Prostate gland (tissue), 2 donors: ENCODE measurements at regions not wholly inside any gene's neighbourhood (a gene's known extent, or its start where the extent isn't known, plus 50 kb on each side); places are given as distances from the start of the nearest gene placed in this dataset.

Experiments used
- DNase-seq: peaks from one replicate; pipeline ENCODE4 v3.0.0-alpha.2; 2019; ENCODE audit warnings: low spot score
- H3K27ac ChIP-seq, 2 donors: fragments of 200-600 bp; sonication (generic); 2 replicates each; pipeline ENCODE4 v1.5.1; 2017 to 2019
- H3K27me3 ChIP-seq: fragments of 200-600 bp; sonication (generic); replicated peaks from 2 replicates; pipeline ENCODE4 v1.5.1; 2019; ENCODE audit not compliant: insufficient read depth
- H3K36me3 ChIP-seq, 2 donors: fragments of 200-600 bp; sonication (generic); 1 replicate in 1 of 2; 2 replicates in 1 of 2; pipeline versions ENCODE4 v1.5.1 to v1.8.1; 2017 to 2019
- H3K4me1 ChIP-seq: fragments of 200-600 bp; sonication (generic); replicated peaks from 2 replicates; pipeline ENCODE4 v1.5.1; 2019
- H3K4me3 ChIP-seq, 2 donors: fragments of 200-600 bp; sonication (generic); 2 replicates each; pipeline ENCODE4 v1.5.1; 2017 to 2019
- H3K9me3 ChIP-seq: fragments of 200-600 bp; sonication (generic); 2 replicates; pipeline ENCODE4 v1.5.1; 2017
- POLR2A ChIP-seq: fragments of 450-650 bp; IDR thresholded peaks from one replicate; pipeline ENCODE4 v1.6.1; 2016; ENCODE audit warnings: antibody characterized with exemption, mild to moderate bottlenecking
- POLR2AphosphoS5 ChIP-seq: sonication (generic); formaldehyde crosslinking; IDR thresholded peaks from one replicate; pipeline ENCODE4 v1.6.1; 2017; ENCODE audit warnings: antibody characterized with exemption
- WGBS: methylation state at CpG from one replicate; pipeline ENCODE4 v1.1.5; 2018; 5-methylcytosine and 5-hydroxymethylcytosine counted together
- intact Hi-C: fragments of 100-400 bp; cut with DNase I; formaldehyde crosslinking; loops from one replicate; pipeline ENCODE4 v1.14.2; 2022
- TF ChIP-seq, protein P1 (sequence below), 4 experiments: fragments of 200-600 bp in 2 of 4; fragments of 450-650 bp in 2 of 4; sonication (generic) in 2 of 4; IDR thresholded peaks; 1 replicate in 3 of 4; 2 replicates in 1 of 4; pipeline ENCODE4 v1.5.1; 2016 to 2019; ENCODE audit warnings: antibody characterized with exemption in 4 of 4, mild to moderate bottlenecking in 2 of 4, moderate library complexity in 2 of 4

- Histone ChIP-seq H3K36me3 (no peaks in the 10 kb centered on the region), H3K27ac (no peak overlapping the region), H3K4me1 (no peaks in the 10 kb centered on the region), H3K27me3 (no peaks in the 10 kb centered on the region), H3K4me3 (no peak overlapping the region), H3K9me3 (no peaks in the 10 kb centered on the region)
- TF ChIP-seq, protein P1, sequence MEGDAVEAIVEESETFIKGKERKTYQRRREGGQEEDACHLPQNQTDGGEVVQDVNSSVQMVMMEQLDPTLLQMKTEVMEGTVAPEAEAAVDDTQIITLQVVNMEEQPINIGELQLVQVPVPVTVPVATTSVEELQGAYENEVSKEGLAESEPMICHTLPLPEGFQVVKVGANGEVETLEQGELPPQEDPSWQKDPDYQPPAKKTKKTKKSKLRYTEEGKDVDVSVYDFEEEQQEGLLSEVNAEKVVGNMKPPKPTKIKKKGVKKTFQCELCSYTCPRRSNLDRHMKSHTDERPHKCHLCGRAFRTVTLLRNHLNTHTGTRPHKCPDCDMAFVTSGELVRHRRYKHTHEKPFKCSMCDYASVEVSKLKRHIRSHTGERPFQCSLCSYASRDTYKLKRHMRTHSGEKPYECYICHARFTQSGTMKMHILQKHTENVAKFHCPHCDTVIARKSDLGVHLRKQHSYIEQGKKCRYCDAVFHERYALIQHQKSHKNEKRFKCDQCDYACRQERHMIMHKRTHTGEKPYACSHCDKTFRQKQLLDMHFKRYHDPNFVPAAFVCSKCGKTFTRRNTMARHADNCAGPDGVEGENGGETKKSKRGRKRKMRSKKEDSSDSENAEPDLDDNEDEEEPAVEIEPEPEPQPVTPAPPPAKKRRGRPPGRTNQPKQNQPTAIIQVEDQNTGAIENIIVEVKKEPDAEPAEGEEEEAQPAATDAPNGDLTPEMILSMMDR (IDR thresholded peaks at IDR 0.05), result no peak
- TF ChIP-seq POLR2A (no peak), POLR2AphosphoS5 (no peak)
- no peak for DNase-seq
- intact Hi-C loops, result no loop called here
- 88% methylated on average over 4 of the region's 4 CpGs for WGBS
These were observed 667.6 kb upstream of the SLC8A1 start for GRCh38 chr2:41119489-41119888.

DNA sequence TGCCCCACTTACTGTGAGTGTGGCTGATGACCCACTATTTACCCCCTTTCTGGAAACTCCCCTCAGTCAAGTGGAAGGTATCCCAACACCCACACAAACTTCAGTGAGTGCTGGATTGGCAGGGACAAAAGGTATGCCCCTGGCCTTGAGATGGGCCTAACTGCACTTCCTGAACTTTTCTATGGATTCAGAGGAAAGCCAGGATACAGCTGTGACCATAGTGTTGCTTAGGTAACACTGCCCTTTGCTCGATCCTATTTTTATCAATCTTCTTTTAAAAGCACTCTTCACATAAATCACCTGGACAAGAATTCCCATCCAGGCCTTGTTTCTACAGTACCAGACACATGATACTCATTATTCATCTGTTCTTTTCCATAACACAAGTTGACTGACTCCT, 671.5 kb upstream of the SLC8A1 start:
- Histone ChIP-seq H3K27ac (no peak overlapping the region), H3K9me3 (no peaks in the 10 kb centered on the region), H3K27me3 (no peaks in the 10 kb centered on the region), H3K36me3 (no peaks in the 10 kb centered on the region), H3K4me1 (no peaks in the 10 kb centered on the region), H3K4me3 (no peak overlapping the region)
- intact Hi-C loops, result no loop called here
- TF ChIP-seq POLR2A (no peak), POLR2AphosphoS5 (no peak)
- TF ChIP-seq, protein P1 (IDR thresholded peaks at IDR 0.05), result no peak
- no peak for DNase-seq
- WGBS, result 48% methylated on average over 1 of the region's 1 CpG

DNA sequence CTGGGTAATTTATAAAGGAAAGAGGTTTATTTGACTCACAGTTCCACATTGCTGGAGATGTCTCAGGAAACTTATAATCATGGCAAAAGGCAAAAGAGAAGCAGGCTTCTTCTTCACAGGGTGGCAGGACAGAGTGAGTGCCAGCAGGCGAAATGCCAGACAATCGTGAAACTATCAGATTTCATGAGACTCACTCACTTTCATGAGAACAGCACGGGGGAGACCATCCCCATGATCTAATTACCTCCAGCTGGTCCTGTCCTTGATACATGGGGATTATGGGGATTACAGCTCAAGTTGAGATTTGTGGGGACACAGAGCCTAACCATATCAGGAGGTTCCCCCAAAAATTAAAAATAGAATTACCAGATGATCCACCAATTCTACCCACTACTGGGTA, 675.5 kb upstream of the SLC8A1 start:
- no peaks in the 10 kb centered on the region for H3K4me1 ChIP-seq
- 38% methylated on average over 3 of the region's 3 CpGs for whole genome bisulfite sequencing
- H3K27me3 ChIP-seq, result no peaks in the 10 kb centered on the region
- TF ChIP-seq POLR2A (no peak), POLR2AphosphoS5 (no peak)
- TF ChIP-seq, protein P1 (IDR thresholded peaks at IDR 0.05), result no peak
- intact Hi-C loops, result no loop called here
- H3K4me3 ChIP-seq, result no peak overlapping the region
- no peak overlapping the region for H3K27ac ChIP-seq
- DNase-seq, result no peak
- no peaks in the 10 kb centered on the region for H3K36me3 ChIP-seq
- H3K9me3 ChIP-seq, result no peaks in the 10 kb centered on the region

- intact Hi-C loops, result no loop called here
- TF ChIP-seq POLR2A (no peak), POLR2AphosphoS5 (no peak)
- TF ChIP-seq, protein P1 (IDR thresholded peaks at IDR 0.05), result no peak
- 44% methylated on average over 3 of the region's 3 CpGs for WGBS
- no peaks in the 10 kb centered on the region for H3K4me1 ChIP-seq
- no peak for DNase-seq
- H3K27ac ChIP-seq, result no peak overlapping the region
- no peaks in the 10 kb centered on the region for H3K27me3 ChIP-seq
- H3K9me3 ChIP-seq, result no peaks in the 10 kb centered on the region
- no peaks in the 10 kb centered on the region for H3K36me3 ChIP-seq
- H3K4me3 ChIP-seq, result no peak overlapping the region
These were observed 678.1 kb upstream of the SLC8A1 start for GRCh38 chr2:41129988-41130387.

DNA sequence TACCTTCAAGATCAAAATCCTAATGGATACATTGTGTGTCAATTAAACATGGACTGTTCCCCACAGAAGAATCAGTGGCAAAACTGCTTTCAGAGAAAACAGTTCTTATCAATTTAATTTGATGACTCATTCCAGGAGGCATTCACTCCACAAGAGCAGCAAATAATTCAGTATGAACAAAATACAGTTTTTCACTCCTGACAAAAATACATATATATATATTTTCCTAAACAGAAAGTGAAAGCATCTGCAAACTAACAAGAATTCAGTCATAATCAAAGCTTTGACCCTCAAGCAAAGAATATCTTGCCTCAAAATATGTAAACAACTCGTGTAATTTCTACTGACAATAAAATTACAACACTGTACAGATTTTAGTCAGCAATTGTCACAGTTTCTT, 685.1 kb upstream of the SLC8A1 start:
- Histone ChIP-seq H3K36me3 (no peaks in the 10 kb centered on the region), H3K27ac (no peak overlapping the region), H3K4me3 (no peak overlapping the region), H3K4me1 (no peaks in the 10 kb centered on the region), H3K9me3 (no peaks in the 10 kb centered on the region), H3K27me3 (no peaks in the 10 kb centered on the region)
- TF ChIP-seq POLR2AphosphoS5 (no peak), POLR2A (no peak)
- TF ChIP-seq, protein P1 (IDR thresholded peaks at IDR 0.05), result no peak
- intact Hi-C loops, result no loop called here
- DNase-seq, result no peak
- WGBS, result 13% methylated on average over 1 of the region's 1 CpG
